Kidney (tissue), 13 donors: ENCODE measurements at regions not wholly inside any gene's neighbourhood (a gene's known extent, or its start where the extent isn't known, plus 50 kb on each side); places are given as distances from the start of the nearest gene placed in this dataset.

Experiments
- DNase-seq, 5 donors: peaks; one replicate each; pipeline ENCODE4 v3.0.0-alpha.2; 2013 to 2020
- FAIRE-seq: peaks from 2 replicates; lab custom pipeline; 2012; peaks lifted over from hg19 to GRCh38; lab: Jason Lieb, UNC
- H3K27ac ChIP-seq, 2 donors: one replicate each; pipeline ENCODE4 v1.7.0; 2013; ENCODE audit warnings: low read depth in 2 of 2, low read length in 2 of 2, inconsistent platforms in 1 of 2
- H3K27me3 ChIP-seq: one replicate; pipeline ENCODE4 v1.7.1; 2013; ENCODE audit warnings: low read length, inconsistent platforms; ENCODE audit not compliant: control insufficient read depth, insufficient read depth
- H3K36me3 ChIP-seq, 3 donors: one replicate each; pipeline versions ENCODE4 v1.7.0 to v1.7.1; 2013; ENCODE audit warnings: low read length in 3 of 3, control low read depth in 1 of 3, inconsistent platforms in 1 of 3; ENCODE audit not compliant: insufficient read depth in 3 of 3, control insufficient read depth in 2 of 3
- H3K4me1 ChIP-seq, 3 donors: one replicate each; pipeline versions ENCODE4 v1.7.0 to v1.7.1; 2013; ENCODE audit warnings: low read length in 3 of 3, inconsistent platforms in 1 of 3, low read depth in 1 of 3; ENCODE audit not compliant: control insufficient read depth in 2 of 3, insufficient read depth in 2 of 3
- H3K4me3 ChIP-seq, 3 donors: one replicate each; pipeline versions ENCODE4 v1.7.0 to v1.8.1; 2013; ENCODE audit warnings: low read length in 3 of 3, control low read depth in 1 of 3, inconsistent platforms in 1 of 3
- H3K9ac ChIP-seq, 3 donors: one replicate each; pipeline versions ENCODE4 v1.7.0 to v1.7.1; 2013; ENCODE audit warnings: low read length in 3 of 3, control low read depth in 1 of 3, inconsistent platforms in 1 of 3
- H3K9me3 ChIP-seq, 3 donors: one replicate each; pipeline versions ENCODE4 v1.7.0 to v1.7.1; 2013; ENCODE audit warnings: low read length in 3 of 3, control low read depth in 1 of 3, inconsistent platforms in 1 of 3; ENCODE audit not compliant: control insufficient read depth in 2 of 3, insufficient read depth in 1 of 3
- CTCF ChIP-seq: IDR thresholded peaks from 3 replicates; pipeline ENCODE4 v1.5.1; 2012; ENCODE audit warnings: mild to moderate bottlenecking, moderate library complexity, borderline replicate concordance; ENCODE audit not compliant: insufficient read depth; ENCODE audit errors: extremely low read depth
- intact Hi-C: fragments of 100-400 bp; cut with DNase I; formaldehyde crosslinking; loops from one replicate; pipeline ENCODE4 v1.11.1; 2022
- donor health status: control.
- donor health status: control.
- donor health status: control.
- donor health status: control.
- donor health status: control.
- donor health status: DM: yes; HTN: yes; CAD: no.
- donor health status: Normal renal cell carcinoma (clear cell type).

GRCh38 chr1:90780981-90781380 lies 63.9 kb upstream of the BARHL2 start:
- Histone ChIP-seq H3K36me3 (no peaks in the 10 kb centered on the region), H3K9ac (no peak overlapping the region), H3K4me1 (no peaks in the 10 kb centered on the region), H3K4me3 (no peak overlapping the region), H3K9me3 (no peaks in the 10 kb centered on the region), H3K27me3 (no peaks in the 10 kb centered on the region), H3K27ac (no peak overlapping the region)
- TF ChIP-seq CTCF: no peak
- DNase-seq: no peak
- intact Hi-C loops: no loop called here
- no peak for FAIRE-seq

- Histone ChIP-seq H3K9me3 (no peaks in the 10 kb centered on the region), H3K36me3 (no peaks in the 10 kb centered on the region), H3K27ac (no peak overlapping the region), H3K4me3 (no peak overlapping the region), H3K27me3 (no peaks in the 10 kb centered on the region), H3K4me1 (no peaks in the 10 kb centered on the region), H3K9ac (no peak overlapping the region)
- no peak for TF ChIP-seq CTCF
- intact Hi-C loops: no loop called here
- DNase-seq: no peak
- FAIRE-seq: no peak
Measured at GRCh38 chr1:90779573-90779972, 62.5 kb upstream of the BARHL2 start.

- H3K4me3 ChIP-seq: no peak overlapping the region
- no peak for TF ChIP-seq CTCF
- H3K9me3 ChIP-seq: no peaks in the 10 kb centered on the region
- H3K9ac ChIP-seq: no peak overlapping the region
- no peaks in the 10 kb centered on the region for H3K27me3 ChIP-seq
- intact Hi-C loops: no loop called here
- DNase-seq (no peak), FAIRE-seq (no peak)
- no peaks in the 10 kb centered on the region for H3K4me1 ChIP-seq
- no peak overlapping the region for H3K27ac ChIP-seq
- no peaks in the 10 kb centered on the region for H3K36me3 ChIP-seq
Measured at GRCh38 chr1:90778486-90778885, 61.4 kb upstream of the BARHL2 start.

GRCh38 chr1:90773812-90774211 lies 56.7 kb upstream of the BARHL2 start:
- H3K27me3 ChIP-seq: no peaks in the 10 kb centered on the region
- DNase-seq (no peak), FAIRE-seq (no peak)
- H3K9me3 ChIP-seq: no peaks in the 10 kb centered on the region
- no peaks in the 10 kb centered on the region for H3K36me3 ChIP-seq
- no peak overlapping the region for H3K27ac ChIP-seq
- H3K9ac ChIP-seq: no peak overlapping the region
- TF ChIP-seq CTCF: no peak
- no peaks in the 10 kb centered on the region for H3K4me1 ChIP-seq
- no peak overlapping the region for H3K4me3 ChIP-seq
- intact Hi-C loops: no loop called here
